ENCODE measurements at regions not wholly inside any gene's neighbourhood (a gene's known extent, or its start where the extent isn't known, plus 50 kb on each side); places are given as distances from the start of the nearest gene placed in this dataset.

DNA sequence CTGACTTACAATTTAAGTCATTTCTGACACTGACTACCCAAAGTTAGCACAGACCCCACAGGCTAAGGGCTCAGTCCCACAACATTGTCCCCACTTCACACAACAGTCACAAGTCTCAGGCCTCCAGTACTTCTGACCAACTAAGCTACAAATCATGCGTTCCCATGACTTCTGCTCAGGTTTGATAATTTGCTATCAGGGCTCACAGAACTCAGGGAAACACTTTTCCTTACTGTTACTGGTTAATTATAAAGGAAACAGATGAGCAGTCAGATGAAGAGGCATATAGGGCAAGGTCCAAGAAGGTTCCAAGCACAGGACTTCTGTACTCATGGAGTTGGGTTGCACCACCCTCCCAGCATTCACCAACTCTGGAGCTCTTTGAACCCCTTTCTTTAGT lies 151.2 kb upstream of the TNR start:
- DNase-seq (ENCODE audit: low read depth in 2 of 2), result no peak

DNA sequence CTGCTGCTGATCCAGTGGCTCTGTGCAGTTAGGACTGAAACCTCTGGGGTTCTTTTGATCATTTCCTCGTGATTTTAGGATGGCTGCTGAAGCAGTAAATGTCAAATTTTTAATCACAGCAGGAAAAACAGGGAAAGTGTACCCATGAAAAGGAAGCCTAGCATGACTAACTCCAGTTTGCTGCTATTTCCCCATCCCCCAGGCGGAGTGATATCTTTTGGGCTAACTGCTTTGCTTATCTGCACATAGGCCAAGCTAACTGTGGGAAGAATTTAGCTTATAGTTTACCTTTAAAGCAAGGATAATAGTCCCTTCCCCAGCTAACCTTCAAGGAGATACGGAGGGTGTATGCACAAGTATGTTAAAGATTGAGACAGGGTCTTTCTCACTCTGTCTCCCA lies 149.8 kb upstream of the TNR start:
- DNase-seq (ENCODE audit: low read depth in 2 of 2), result peak; percentile 26 to 48

DNA sequence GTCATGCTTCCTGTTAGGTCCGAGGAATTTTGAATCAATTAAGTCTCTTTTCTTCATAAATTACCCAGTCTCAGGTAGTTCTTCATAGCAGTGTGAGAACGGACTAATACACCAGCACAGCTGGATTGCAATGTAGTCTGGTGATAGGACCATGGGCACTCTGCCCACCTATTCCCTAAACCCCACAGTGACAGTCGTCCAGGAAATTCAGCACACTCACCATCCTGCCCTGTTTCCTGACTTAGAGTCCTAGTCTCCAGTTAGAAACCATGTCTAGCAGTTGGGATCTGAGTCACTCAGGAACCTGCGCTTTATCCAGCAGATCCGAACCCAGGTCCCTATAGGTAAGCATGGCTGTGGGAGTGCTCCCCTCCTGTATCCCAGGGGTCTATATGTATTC lies 149.3 kb upstream of the TNR start:
- DNase-seq (ENCODE audit: low read depth in 2 of 2), result peak; percentile 65 to 87

DNA sequence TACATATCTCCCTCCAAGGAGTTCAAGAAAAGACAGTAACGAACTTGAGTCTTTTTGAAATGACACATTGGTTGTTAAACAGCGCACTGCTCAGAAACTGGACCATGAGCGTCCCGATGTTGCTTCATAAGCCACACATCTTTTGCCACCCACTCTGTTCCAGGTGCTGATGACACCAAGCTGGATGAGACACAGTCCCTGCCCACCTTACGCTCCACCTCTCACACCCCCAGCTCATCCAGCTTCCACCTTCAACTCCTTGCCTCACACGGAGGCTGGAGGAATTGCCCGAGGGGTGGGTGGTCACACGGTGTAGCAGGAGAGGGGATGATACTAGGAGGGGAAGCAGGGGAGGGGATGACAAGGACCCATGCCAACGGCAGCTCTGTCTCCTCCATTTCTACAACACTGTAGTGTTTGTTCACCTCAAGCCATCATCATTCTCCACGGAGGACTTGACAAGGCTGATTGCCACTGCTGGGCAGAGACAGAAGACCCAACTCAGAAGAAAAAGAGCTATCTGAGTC lies 148.5 kb upstream of the TNR start:
- DNase-seq (ENCODE audit: low read depth in 2 of 2), result no peak

DNA sequence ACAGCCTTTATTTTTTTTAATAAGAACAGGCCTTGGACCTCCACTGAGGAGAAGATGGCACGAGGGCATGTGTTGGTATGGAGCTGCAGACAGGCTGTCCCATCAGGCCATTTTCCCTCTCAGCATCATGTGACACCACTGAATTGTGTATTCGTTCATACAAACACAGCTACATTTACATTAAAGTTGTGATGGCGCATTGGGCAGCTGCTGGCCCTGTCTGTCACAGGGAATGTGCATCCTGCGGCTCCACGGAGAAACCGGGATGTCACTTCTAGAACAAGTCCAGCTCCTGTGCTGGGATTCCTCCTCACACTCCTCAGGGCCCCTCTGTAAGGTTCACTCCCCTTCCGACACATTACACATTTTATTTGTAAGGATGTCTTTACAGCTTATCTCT lies 147.6 kb upstream of the TNR start:
- DNase-seq (ENCODE audit: low read depth in 2 of 2), result no peak

DNA sequence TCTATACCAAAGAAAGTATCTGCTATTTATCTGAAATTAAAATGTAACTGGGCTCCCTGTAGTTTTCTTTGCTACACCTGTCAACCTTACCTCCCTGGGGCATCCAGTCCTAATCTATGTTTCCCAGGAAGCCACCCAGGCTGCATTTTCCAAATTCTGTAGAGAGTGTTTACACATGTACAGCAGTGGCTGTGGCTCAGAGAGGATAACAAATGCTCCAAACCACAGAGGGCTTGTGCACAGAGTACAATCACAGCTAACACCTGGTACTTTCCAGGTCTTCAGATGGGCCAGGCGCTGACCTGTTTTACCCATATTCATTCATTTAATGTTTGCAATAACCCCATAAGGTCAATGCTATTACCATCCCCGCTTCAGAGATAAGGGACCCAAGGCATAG lies 146.5 kb upstream of the TNR start:
- DNase-seq (ENCODE audit: low read depth in 2 of 2), result no peak

DNA sequence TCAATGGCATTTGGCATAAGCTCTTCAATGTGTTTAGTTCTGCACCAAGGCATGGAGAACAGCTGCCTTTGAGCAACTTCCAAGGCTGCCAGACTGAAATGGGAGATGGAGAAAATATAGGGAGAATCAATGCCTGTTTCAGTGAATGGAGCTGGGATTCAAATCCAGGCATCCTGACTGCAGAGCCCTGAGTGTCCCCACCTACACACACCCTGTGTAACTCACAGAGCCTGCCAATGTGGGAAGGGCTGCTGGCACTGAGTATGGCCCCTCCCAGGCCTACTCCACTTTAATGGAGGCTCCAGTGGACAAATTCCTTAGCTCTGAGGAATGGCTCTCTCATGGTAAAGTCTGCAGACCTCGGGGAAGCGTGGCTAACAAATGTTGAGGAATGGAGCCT lies 145.6 kb upstream of the TNR start:
- DNase-seq (ENCODE audit: low read depth in 2 of 2), result no peak

DNA sequence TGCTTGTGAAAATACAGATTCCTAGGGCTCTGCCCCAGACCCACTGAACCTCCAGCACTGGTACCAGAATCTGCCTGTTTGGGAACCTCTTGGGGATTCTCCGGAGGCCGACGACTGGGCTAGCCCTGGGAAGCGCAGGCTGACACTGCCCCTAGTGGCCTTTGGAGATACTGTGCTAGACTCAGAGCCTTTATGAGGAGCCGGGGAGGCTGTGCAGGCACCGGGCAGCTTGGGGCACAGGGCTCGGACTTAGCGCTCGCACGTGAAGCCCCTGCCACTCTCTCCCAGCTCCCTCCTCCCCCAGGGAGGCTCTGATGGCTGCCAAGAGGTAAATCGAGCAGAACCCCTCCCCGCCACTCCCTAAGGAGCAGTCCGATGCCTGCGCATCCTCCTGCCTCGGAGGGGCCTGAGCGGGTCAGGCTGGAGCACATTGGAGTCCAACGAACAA lies 144.6 kb upstream of the TNR start:
- peak; percentile 47 to 71 for DNase-seq (ENCODE audit: low read depth in 2 of 2)

DNA sequence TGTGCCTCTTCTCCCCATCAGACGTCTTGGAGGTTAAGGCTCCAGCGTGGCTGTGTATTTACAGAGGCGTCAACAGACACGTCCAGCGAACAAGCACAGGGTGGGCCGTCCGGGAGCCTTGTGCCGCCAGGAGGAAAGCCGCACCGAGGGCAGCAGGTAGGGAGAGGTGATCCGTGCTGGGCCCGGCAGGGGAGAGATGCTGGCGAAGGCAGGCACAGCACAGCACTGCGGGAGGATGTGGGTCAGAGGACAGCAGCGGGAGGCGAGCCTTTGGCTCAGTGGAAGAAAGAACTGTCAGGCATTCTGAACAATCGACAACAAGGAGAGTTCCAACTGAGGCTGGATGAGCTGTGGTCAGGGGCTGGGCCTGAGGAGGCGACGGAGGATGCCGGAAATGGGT lies 144.1 kb upstream of the TNR start:
- DNase-seq (ENCODE audit: low read depth in 2 of 2), result no peak

DNA sequence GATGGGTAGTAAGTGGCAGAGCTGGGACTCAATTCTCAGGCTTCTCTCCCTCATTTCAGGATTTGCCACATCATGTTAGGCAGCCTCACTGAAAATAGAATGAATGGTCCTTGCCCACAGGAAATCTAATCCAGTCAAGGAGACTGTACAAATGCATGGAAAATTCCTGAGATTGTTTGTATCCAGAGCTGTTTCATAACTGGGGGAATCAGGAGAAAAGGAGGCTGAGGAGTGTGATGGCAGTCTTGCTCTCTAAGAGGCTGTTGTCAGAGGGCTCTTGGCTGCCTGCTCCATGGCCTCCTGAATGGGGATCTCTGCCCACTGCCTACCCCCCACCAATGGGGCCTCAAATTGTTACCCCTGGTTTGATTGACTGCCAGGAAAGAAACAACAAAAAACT lies 141.9 kb upstream of the TNR start:
- DNase-seq (ENCODE audit: low read depth in 2 of 2), result no peak

DNA sequence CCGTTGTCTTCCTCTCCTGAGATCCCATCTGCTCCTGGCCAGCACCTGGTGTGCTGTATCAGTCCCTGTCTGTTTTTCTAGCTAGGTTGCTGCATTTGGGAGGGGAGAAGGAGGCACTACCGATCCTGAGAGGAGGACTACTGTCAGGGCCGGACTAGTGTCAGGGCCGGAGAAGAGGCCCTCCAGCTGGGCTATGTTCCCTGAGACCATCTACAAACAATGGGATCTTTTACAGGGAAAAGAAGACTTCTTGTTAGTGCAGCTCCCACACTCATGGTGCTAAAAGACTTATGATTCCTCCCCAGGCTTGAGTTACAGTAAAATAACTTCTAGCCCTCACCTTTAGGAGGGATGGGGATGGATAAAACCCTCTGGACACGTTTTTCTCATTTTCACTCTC lies 141.0 kb upstream of the TNR start:
- DNase-seq (ENCODE audit: low read depth in 2 of 2), result no peak

DNA sequence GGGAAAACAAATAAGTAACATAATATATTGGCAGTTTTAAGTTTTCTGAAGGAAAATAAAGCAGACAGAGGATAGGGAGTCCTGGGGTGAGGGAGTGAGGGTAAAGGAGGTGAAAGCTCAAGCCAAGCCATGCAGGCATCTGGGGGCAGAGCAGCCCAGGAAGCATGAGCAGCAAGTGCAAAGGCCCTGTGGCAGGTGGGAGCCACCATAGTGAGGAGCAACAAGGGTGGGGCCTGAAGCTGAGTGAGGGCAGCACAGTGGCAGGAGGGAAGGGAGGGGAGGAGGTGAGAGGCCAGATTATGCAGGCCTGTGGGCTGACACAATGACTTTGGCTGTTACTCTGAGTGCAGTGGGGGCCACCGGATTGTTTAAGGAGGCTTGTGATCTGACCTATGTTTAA lies 138.8 kb upstream of the TNR start:
- no peak for DNase-seq (ENCODE audit: low read depth in 2 of 2)

DNA sequence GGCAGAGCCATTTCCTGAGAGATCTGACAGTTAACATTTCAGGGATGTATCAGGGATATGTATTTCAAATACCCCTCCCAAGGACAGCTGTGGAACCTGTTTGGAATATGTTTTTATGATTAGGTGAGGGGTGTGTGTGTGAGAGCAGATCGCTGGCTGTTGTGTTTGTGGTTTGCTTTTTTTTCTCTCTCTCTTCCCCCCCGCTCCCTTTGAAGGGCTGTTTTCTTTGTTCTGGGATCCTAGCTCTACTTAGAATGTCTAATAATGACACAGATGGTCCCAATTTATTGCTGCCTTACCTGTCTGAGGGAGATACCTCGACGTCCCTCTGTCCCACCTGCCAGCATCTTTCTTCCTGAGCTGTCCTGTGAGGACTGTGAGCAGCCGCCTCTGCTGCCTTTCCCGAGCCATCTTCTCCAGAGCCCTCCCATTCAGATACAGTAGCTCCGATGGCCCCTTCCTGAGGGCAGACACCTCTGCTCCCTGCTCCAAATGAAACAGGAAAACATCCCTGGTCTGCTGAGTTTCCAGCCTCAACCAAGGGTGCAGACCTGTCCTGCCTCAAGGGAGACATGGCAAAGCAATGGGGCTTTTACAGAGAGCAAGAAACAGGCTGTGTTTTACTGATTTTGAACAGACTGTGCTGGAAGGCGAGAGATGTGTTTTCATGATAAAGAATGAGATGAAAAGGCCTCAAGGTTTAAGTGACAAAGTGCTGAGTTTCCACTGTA lies 138.0 kb upstream of the TNR start:
- DNase-seq (ENCODE audit: low read depth in 2 of 2), result peak in 1 of 2 donors; percentile 26

DNA sequence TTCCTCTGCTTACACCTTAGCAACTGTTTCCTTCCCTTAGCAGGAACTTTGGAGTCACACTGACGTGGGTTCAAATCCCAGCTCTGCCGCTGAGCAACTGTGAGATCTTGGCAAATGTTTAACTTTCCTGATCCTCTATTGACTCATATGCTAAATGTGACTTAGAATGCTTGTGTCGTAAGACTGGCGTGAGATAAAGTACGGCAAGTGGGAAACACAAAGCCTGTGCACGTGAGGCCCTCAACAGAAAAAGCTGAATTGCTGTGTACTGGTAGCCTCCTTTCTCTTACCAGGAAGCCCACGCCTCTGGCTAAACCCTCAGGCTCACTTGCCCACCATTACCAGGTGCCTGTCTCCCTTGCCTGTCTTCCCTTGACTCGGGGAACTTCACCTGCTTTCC lies 135.4 kb upstream of the TNR start:
- DNase-seq (ENCODE audit: low read depth in 2 of 2), result no peak

DNA sequence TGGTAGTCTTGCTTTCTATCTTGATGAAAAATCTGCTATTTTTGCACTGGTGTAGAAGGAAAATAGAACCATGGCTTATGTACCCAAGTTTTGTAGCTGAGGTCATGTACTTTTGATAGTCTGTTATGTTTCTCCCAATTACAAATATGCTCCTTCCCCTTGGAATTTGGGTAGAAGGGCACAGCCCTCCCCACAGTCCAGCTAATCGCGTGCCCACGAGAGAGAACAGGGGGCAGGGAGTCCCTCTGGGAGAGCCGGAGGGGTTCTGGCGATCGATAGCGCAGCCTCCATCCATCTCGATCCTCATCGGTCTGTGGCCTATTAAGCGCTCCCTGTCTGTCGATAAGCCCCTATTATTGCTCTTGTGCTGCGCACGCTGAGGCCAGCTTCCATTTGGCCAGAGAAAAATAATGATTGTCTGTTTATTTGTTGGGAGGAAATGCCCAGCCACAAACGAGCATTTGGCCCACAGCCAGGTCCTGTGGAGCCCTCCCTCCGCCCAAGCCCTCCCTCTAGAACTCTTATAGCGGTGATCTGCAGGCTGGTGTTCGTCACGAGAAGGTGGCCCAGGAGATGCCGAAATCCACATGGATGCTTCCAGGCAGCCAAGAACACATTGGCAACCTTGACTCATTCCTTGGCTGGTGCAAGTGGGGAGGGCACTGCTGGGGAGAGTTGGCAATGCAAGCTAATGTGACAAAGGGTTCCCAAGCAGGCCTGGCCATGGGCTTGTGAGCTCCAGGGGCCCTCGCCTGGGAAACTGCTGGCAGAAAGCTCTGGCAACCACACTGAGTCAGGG lies 134.7 kb upstream of the TNR start:
- no peak for DNase-seq (ENCODE audit: low read depth in 2 of 2)

DNA sequence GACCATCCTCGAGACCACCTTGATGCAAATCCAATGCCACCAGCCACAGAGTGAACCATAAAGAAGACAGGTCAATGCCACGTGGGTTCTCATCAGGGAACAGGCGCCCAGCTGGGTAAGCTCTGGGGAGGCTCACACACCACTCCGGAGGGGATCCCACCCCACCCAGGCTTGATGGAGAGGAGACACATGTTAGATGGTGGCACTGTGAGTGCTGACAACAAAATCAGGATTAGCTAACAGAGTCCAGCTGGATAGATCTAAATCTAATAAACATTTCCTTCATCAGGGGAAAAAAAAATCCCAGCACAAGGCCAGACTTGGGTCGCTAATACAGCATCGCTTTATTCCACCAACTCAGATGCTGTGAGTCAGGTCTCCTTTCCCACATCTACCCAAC lies 132.2 kb upstream of the TNR start:
- no peak for DNase-seq (ENCODE audit: low read depth in 2 of 2)

DNA sequence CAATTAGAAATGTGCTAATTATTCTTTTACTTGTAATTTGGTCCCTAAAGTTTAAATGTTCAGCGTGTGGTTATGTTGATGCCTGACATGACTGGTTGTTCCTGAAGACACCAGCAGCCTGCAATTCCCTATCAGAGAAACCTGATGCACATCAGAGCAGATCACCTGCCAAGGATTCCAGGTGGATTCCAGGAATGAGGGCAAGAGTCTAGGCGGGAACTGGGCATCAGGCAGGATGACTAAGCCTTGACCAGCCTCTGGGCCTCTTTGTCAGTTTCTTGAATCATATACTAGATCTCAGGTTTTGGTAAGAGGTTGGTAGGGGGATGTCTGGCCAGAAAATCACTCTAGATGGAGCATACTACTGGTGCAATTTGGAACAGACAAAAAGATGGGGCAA lies 130.7 kb upstream of the TNR start:
- DNase-seq (ENCODE audit: low read depth in 2 of 2), result no peak

DNA sequence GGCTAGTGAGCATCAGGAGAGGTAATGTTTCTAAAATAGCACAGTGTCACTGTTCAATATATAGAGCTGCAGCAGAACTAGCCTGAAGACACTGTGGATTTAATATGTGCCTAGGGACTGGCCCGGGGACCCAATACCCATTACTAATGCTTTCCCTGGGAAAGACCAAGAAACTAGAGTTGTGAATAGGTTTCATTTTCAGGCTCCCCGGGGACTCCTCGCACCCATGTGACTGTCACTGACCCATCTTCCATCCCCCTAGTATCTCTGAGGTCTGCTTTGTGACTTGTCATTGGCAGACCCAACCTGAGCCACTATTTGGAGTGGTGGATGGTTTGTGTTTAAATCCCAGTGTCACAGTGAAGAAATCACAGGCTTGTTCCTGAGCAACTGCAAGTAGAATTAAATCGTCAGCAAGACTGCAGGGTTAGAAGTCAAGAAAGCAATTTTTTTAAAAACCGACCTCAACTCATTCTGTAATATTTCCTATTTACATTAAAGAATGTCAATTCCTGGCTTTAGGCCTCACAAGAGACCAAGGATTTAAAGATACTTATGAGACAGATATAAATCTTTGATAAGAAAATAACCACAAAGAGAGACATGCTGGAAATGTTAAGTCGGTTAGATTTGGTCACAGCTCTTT lies 130.0 kb upstream of the TNR start:
- DNase-seq (ENCODE audit: low read depth in 2 of 2), result no peak

DNA sequence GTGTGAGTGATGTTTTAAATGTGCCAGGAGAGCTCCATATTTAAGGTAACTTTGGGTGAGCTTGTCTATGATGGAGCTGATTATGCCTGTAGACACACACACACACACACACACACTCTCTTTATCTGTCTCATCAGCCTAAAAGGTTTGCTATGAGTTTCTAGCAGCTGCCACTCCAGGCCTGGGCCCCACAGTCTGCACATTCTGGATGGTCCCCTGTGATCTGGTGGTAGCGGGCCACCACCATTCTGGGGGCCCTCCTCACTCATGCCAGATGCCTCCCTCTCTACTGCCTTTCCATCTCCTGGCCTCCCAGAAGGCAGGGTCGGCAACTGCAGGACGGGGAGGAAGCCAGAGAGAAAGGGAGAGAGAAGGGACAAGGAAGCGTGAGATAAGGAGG lies 129.2 kb upstream of the TNR start:
- no peak for DNase-seq (ENCODE audit: low read depth in 2 of 2)

DNA sequence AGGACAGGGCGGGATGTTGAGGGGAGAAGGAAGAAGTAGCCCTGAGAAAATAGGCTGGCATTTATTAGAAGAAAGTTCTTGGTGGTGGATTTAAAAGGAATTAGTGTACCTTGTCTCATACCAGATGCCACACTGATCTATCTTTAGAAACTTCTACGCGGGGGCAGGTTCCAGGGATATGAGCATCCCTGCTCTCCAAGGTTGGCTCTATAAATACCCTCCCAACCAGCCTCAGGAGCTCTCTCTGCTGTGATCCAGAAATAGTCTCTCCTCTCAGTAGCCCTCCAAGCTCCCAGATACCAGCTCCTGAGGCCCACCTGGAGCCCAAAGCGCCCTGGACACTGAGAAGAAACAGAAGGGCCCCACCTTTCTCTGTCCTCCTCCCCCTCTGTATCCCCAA lies 128.3 kb upstream of the TNR start:
- DNase-seq (ENCODE audit: low read depth in 2 of 2), result no peak

DNA sequence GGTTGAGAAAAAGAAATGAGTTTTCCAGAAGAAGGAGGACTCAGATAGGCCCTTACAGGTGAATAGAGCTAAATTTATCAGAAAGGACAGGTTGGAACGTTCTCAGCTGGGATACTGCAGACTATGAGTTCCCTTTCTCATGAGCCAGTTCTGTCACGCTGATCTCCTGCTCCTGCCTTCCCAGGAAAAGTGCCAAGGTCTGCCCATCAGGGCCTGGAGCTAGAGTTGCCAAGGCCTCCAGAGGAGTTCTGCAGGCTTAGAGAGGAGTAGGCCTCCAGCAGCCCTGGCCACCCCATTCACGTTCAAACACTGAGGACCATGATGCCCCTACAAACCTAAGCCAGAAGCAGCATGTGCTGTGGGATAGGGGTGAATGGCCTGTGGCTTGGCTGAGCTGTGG lies 126.8 kb upstream of the TNR start:
- DNase-seq (ENCODE audit: low read depth in 2 of 2), result no peak

DNA sequence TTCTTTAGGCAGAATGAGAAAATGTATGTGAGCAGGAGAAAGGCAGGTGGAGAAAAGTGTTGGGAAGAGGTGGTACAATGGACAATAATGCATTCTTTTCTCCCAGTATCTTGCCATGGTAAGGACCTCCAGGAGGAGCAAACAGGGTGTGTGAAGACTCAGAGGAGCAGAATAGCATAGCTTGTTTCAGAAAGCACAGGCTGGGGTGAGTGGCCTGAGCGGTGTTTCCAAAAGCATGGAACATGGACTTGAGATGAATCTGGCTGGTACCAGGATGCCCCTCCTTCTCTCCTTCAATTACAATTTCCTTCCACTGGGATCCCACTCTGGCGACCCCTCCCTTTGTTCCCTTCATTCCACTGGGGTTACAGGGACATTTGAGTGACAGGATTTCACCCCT lies 123.4 kb upstream of the TNR start:
- DNase-seq (ENCODE audit: low read depth in 2 of 2), result no peak

All from lung microvascular endothelial cell (primary cell).